ENCODE measurements at regions not wholly inside any gene's neighbourhood (a gene's known extent, or its start where the extent isn't known, plus 50 kb on each side); places are given as distances from the start of the nearest gene placed in this dataset.

DNA sequence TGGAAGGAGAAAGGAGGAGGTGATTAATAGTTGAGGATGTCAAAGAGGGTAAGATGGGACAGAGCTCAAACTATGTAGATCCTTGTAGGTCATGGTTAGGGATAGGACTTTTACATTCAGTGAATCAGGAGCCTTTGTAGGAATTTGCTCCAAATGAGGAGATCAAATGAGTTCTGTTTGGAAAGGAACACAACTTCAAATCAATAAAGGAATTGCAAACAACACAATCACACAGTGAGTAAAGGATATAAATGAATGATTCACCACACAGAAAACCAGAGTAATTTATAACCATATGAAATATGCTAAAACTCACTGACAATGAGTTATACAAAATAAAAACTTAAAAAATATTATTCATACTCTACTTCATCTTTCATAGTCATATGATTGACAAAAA lies 480.8 kb upstream of the EPHA7 start:
- Histone ChIP-seq H3K4me1 (ENCODE audit: insufficient read depth, insufficient read length) (no peaks in the 10 kb centered on the region), H3K9ac (ENCODE audit: insufficient read length, low read depth) (no peak overlapping the region), H3K9me3 (ENCODE audit: insufficient read depth, low read length) (peaks cover 7% of the 10 kb centered on the region; the same call in 1 of the 2 replicates), H3K4me3 (ENCODE audit: insufficient read length, low read depth) (no peak overlapping the region), H3K36me3 (ENCODE audit: insufficient read depth, insufficient read length, low read length) (no peaks in the 10 kb centered on the region), H3K27me3 (ENCODE audit: insufficient read depth, insufficient read length) (no peaks in the 10 kb centered on the region)
- TF ChIP-seq SUZ12 (IDR thresholded peaks at IDR 0.05; ENCODE audit: extremely low read depth, insufficient read depth, insufficient read length) = no peak
- TF ChIP-seq ZNF274 (IDR thresholded peaks at IDR 0.05; ENCODE audit: low read depth, low read length) = no peak
- no peak for TF ChIP-seq YY1 (IDR thresholded peaks at IDR 0.05; ENCODE audit: insufficient read depth, insufficient read length)
- DNase-seq (ENCODE audit: low read depth, low spot score) = no peak

DNA sequence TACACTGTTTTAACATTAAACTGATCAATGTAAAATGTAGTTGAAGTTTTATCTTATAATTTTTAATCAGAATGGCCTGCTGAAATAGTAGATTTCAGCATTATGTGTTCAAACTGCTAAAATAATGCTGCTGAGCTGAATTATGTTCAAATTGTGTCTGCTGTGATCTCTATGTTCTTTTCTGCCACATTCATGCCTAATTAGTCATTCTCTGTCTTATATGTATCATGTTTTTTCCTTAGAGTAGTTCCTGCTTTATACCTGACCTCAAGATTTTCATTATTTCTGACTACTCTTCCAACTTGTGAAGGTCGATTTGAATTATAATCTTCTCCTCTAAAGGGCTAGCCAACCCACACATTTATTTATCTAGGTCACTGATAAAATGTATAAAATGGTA lies 476.7 kb upstream of the EPHA7 start:
- no peak for DNase-seq (ENCODE audit: low read depth, low spot score)
- TF ChIP-seq ZNF274 (IDR thresholded peaks at IDR 0.05; ENCODE audit: low read depth, low read length) = no peak
- no peak for TF ChIP-seq YY1 (IDR thresholded peaks at IDR 0.05; ENCODE audit: insufficient read depth, insufficient read length)
- no peak for TF ChIP-seq SUZ12 (IDR thresholded peaks at IDR 0.05; ENCODE audit: extremely low read depth, insufficient read depth, insufficient read length)

DNA sequence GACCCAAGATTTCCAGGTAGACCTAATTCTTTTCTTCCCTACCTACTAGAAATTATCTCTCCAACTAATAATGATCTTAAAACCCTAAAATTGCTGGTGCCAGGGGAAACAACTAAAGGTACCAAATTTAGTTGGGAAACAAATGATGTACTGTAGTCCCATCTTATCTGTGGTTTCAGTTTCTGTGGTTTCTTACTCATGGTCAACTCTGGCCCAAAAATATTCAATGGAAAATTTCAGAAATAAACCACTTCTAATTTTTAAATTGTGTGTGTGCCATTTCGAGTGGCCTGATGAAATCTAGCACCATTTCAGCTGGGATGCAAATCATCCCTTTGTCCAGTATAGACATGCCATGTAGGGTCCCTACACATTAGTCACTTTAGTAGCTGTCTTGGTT lies 475.2 kb upstream of the EPHA7 start:
- no peak overlapping the region for H3K9ac ChIP-seq (ENCODE audit: insufficient read length, low read depth)
- no peaks in the 10 kb centered on the region for H3K9me3 ChIP-seq (ENCODE audit: insufficient read depth, low read length)
- DNase-seq (ENCODE audit: low read depth, low spot score) = no peak
- no peaks in the 10 kb centered on the region for H3K36me3 ChIP-seq (ENCODE audit: insufficient read depth, insufficient read length, low read length)
- no peak overlapping the region for H3K4me3 ChIP-seq (ENCODE audit: insufficient read length, low read depth)
- H3K4me1 ChIP-seq (ENCODE audit: insufficient read depth, insufficient read length) = no peaks in the 10 kb centered on the region
- no peak for TF ChIP-seq ZNF274 (IDR thresholded peaks at IDR 0.05; ENCODE audit: low read depth, low read length)
- no peak for TF ChIP-seq YY1 (IDR thresholded peaks at IDR 0.05; ENCODE audit: insufficient read depth, insufficient read length)
- no peak for TF ChIP-seq SUZ12 (IDR thresholded peaks at IDR 0.05; ENCODE audit: extremely low read depth, insufficient read depth, insufficient read length)
- no peaks in the 10 kb centered on the region for H3K27me3 ChIP-seq (ENCODE audit: insufficient read depth, insufficient read length)

More for the DNA sequence above, 476.7 kb upstream of the EPHA7 start:
- no peak overlapping the region for H3K4me3 ChIP-seq (ENCODE audit: insufficient read length, low read depth)
- H3K27me3 ChIP-seq (ENCODE audit: insufficient read depth, insufficient read length) = no peaks in the 10 kb centered on the region
- no peaks in the 10 kb centered on the region for H3K4me1 ChIP-seq (ENCODE audit: insufficient read depth, insufficient read length)
- H3K9me3 ChIP-seq (ENCODE audit: insufficient read depth, low read length) = no peaks in the 10 kb centered on the region
- H3K9ac ChIP-seq (ENCODE audit: insufficient read length, low read depth) = no peak overlapping the region
- no peaks in the 10 kb centered on the region for H3K36me3 ChIP-seq (ENCODE audit: insufficient read depth, insufficient read length, low read length)

DNA sequence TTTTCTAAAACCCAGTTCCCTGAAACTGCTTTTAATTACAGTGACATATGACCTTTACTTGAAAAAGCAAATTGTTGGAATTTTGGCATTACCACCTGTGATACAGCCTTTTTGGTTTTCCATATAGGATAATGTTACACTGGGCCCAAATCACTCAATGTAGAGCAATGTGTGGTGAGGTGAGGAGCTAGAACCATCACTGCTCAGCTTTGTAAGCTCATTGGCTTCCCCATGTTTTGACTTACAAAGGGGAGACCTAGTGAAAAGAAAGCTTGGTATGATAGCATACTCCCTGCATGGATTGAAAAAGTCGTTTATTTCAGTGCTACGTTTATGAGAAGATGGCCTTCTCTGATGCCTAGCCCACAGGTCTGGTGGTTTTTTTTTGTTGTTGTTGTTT lies 470.4 kb upstream of the EPHA7 start:
- Histone ChIP-seq H3K9ac (ENCODE audit: insufficient read length, low read depth) (no peak overlapping the region), H3K36me3 (ENCODE audit: insufficient read depth, insufficient read length, low read length) (no peaks in the 10 kb centered on the region), H3K4me3 (ENCODE audit: insufficient read length, low read depth) (no peak overlapping the region), H3K27me3 (ENCODE audit: insufficient read depth, insufficient read length) (no peaks in the 10 kb centered on the region), H3K4me1 (ENCODE audit: insufficient read depth, insufficient read length) (no peaks in the 10 kb centered on the region), H3K9me3 (ENCODE audit: insufficient read depth, low read length) (no peaks in the 10 kb centered on the region)
- DNase-seq (ENCODE audit: low read depth, low spot score) = no peak
- TF ChIP-seq YY1 (IDR thresholded peaks at IDR 0.05; ENCODE audit: insufficient read depth, insufficient read length) = no peak
- TF ChIP-seq ZNF274 (IDR thresholded peaks at IDR 0.05; ENCODE audit: low read depth, low read length) = no peak
- TF ChIP-seq SUZ12 (IDR thresholded peaks at IDR 0.05; ENCODE audit: extremely low read depth, insufficient read depth, insufficient read length) = no peak

DNA sequence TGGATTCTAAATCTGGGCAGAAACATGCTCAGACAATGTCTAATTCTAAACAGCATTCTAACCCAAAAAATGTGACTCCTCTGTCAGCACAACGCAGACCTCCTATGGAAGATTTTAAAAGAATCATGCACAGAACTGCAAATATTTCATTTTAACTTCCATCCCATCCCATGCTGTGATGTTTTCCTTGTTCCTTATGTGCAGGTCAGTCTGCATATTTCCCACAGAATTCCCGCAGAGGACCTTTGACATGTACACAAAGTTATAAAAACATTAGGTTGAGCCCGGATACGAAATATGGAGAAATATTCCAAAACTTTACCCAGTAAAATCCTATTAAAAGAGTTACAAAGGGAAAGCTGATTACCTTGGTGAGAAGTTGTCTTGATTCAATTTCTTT lies 467.1 kb upstream of the EPHA7 start:
- TF ChIP-seq YY1 (IDR thresholded peaks at IDR 0.05; ENCODE audit: insufficient read depth, insufficient read length) (no peak), SUZ12 (IDR thresholded peaks at IDR 0.05; ENCODE audit: extremely low read depth, insufficient read depth, insufficient read length) (no peak), ZNF274 (IDR thresholded peaks at IDR 0.05; ENCODE audit: low read depth, low read length) (no peak)
- Histone ChIP-seq H3K9ac (ENCODE audit: insufficient read length, low read depth) (no peak overlapping the region), H3K27me3 (ENCODE audit: insufficient read depth, insufficient read length) (no peaks in the 10 kb centered on the region), H3K4me3 (ENCODE audit: insufficient read length, low read depth) (no peak overlapping the region), H3K4me1 (ENCODE audit: insufficient read depth, insufficient read length) (no peaks in the 10 kb centered on the region), H3K9me3 (ENCODE audit: insufficient read depth, low read length) (no peaks in the 10 kb centered on the region), H3K36me3 (ENCODE audit: insufficient read depth, insufficient read length, low read length) (no peaks in the 10 kb centered on the region)
- no peak for DNase-seq (ENCODE audit: low read depth, low spot score)

DNA sequence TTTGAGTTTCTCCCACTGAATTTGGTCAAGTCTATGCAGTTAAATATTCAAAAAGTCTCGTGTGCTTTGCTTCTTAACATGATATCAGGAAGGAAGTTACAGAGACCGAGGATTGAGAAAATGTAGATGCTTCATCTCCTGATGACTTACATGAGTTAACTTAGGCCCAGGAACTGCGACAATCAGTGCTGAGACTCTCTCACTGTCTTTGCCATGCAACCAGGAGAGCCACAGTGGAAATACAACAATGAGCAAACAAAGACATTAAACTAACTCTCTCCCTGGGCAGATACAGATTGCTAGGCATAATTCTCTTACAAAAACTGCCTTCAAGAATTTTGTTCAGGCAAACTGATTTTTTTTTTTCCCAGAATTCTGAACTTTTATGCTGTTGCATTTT lies 440.6 kb upstream of the EPHA7 start:
- no peaks in the 10 kb centered on the region for H3K36me3 ChIP-seq (ENCODE audit: insufficient read depth, insufficient read length, low read length)
- TF ChIP-seq YY1 (IDR thresholded peaks at IDR 0.05; ENCODE audit: insufficient read depth, insufficient read length) (no peak), SUZ12 (IDR thresholded peaks at IDR 0.05; ENCODE audit: extremely low read depth, insufficient read depth, insufficient read length) (no peak), ZNF274 (IDR thresholded peaks at IDR 0.05; ENCODE audit: low read depth, low read length) (no peak)
- H3K4me3 ChIP-seq (ENCODE audit: insufficient read length, low read depth) = no peak overlapping the region
- no peaks in the 10 kb centered on the region for H3K27me3 ChIP-seq (ENCODE audit: insufficient read depth, insufficient read length)
- H3K9ac ChIP-seq (ENCODE audit: insufficient read length, low read depth) = no peak overlapping the region
- no peak for DNase-seq (ENCODE audit: low read depth, low spot score)
- no peaks in the 10 kb centered on the region for H3K4me1 ChIP-seq (ENCODE audit: insufficient read depth, insufficient read length)
- H3K9me3 ChIP-seq (ENCODE audit: insufficient read depth, low read length) = no peaks in the 10 kb centered on the region

DNA sequence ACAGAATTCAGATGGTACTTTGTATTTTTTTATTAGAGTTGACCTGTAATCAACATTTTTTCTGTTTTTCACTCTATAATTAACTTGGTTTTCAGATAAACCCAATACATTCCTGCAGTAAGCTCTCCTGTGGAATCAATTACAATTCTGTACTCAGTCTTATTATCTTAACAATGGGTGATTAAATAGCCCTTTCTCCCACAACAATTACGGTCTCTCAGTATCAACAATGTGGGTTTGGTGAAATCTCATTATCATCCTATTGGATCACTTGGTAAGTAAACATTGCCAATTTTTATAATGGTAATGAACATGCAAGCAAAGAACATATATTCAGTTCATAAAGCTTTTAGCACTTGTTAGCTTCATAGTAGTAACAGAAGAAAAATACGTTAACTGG lies 438.9 kb upstream of the EPHA7 start:
- peak; percentile 3 for DNase-seq (ENCODE audit: low read depth, low spot score)
- Histone ChIP-seq H3K27me3 (ENCODE audit: insufficient read depth, insufficient read length) (no peaks in the 10 kb centered on the region), H3K4me1 (ENCODE audit: insufficient read depth, insufficient read length) (no peaks in the 10 kb centered on the region), H3K9me3 (ENCODE audit: insufficient read depth, low read length) (no peaks in the 10 kb centered on the region), H3K36me3 (ENCODE audit: insufficient read depth, insufficient read length, low read length) (no peaks in the 10 kb centered on the region), H3K9ac (ENCODE audit: insufficient read length, low read depth) (no peak overlapping the region), H3K4me3 (ENCODE audit: insufficient read length, low read depth) (no peak overlapping the region)
- no peak for TF ChIP-seq SUZ12 (IDR thresholded peaks at IDR 0.05; ENCODE audit: extremely low read depth, insufficient read depth, insufficient read length)
- no peak for TF ChIP-seq ZNF274 (IDR thresholded peaks at IDR 0.05; ENCODE audit: low read depth, low read length)
- TF ChIP-seq YY1 (IDR thresholded peaks at IDR 0.05; ENCODE audit: insufficient read depth, insufficient read length) = no peak

DNA sequence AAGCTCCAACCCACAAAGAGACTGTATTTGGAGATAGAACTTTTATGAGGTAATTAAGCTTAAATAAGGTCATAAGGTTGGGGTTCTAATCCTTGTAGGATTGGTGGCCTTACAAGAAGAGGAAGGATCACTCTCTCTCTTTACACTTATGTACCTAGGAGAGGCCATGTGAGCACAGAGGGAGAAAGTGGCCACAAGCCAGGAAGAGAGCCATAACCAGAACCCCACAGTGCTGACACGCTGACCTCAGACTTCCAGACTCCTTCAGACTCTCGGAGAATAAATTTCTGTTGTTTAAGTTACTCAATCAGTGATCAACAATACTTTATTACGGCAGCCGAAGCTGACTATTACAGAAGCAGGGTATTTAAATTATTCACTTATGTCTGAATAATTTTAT lies 430.5 kb upstream of the EPHA7 start:
- Histone ChIP-seq H3K9me3 (ENCODE audit: insufficient read depth, low read length) (no peaks in the 10 kb centered on the region), H3K9ac (ENCODE audit: insufficient read length, low read depth) (no peak overlapping the region), H3K36me3 (ENCODE audit: insufficient read depth, insufficient read length, low read length) (no peaks in the 10 kb centered on the region), H3K4me1 (ENCODE audit: insufficient read depth, insufficient read length) (no peaks in the 10 kb centered on the region), H3K4me3 (ENCODE audit: insufficient read length, low read depth) (no peak overlapping the region), H3K27me3 (ENCODE audit: insufficient read depth, insufficient read length) (no peaks in the 10 kb centered on the region)
- TF ChIP-seq ZNF274 (IDR thresholded peaks at IDR 0.05; ENCODE audit: low read depth, low read length) = no peak
- no peak for TF ChIP-seq YY1 (IDR thresholded peaks at IDR 0.05; ENCODE audit: insufficient read depth, insufficient read length)
- no peak for TF ChIP-seq SUZ12 (IDR thresholded peaks at IDR 0.05; ENCODE audit: extremely low read depth, insufficient read depth, insufficient read length)
- DNase-seq (ENCODE audit: low read depth, low spot score) = no peak

Measured in NT2/D1 (cell line).